ENCODE measurements at regions not wholly inside any gene's neighbourhood (a gene's known extent, or its start where the extent isn't known, plus 50 kb on each side); places are given as distances from the start of the nearest gene placed in this dataset.

- TF ChIP-seq CTCF (IDR thresholded peaks at IDR 0.05; ENCODE audit: insufficient read depth, low read length, poor library complexity, severe bottlenecking) (no peak), EZH2phosphoT487 (conservative IDR thresholded peaks at IDR 0.05; ENCODE audit: low read length) (no peak)
Observed at GRCh38 chr10:8128511-8128910, 74.0 kb downstream of the GATA3 start.
